ENCODE measurements at regions not wholly inside any gene's neighbourhood (a gene's known extent, or its start where the extent isn't known, plus 50 kb on each side); places are given as distances from the start of the nearest gene placed in this dataset.

GRCh38 chr1:82287556-82287955 is 486.8 kb downstream of the ADGRL2 start:
- no peak for DNase-seq
- no peaks in the 10 kb centered on the region for H3K4me1 ChIP-seq
- ATAC-seq, result no peak
- 69 to 72% methylated on average over 3 of the region's 3 CpGs for WGBS, 2 donors
- H3K36me3 ChIP-seq, result no peaks in the 10 kb centered on the region
- TF ChIP-seq CTCF (IDR thresholded peaks at IDR 0.05), result no peak
- no peaks in the 10 kb centered on the region for H3K27me3 ChIP-seq
- H3K27ac ChIP-seq, result no peak overlapping the region
- no peaks in the 10 kb centered on the region for H3K9me3 ChIP-seq
- no peak overlapping the region for H3K4me3 ChIP-seq
- FAIRE-seq, result no peak
- intact Hi-C loops (cut with DNase I), result no loop called here

- Histone ChIP-seq H3K4me1 (no peaks in the 10 kb centered on the region), H3K27me3 (no peaks in the 10 kb centered on the region), H3K27ac (no peak overlapping the region), H3K4me3 (no peak overlapping the region), H3K9me3 (no peaks in the 10 kb centered on the region), H3K36me3 (no peaks in the 10 kb centered on the region)
- intact Hi-C loops (cut with DNase I), result no loop called here
- TF ChIP-seq CTCF (IDR thresholded peaks at IDR 0.05), result no peak
- no peak for FAIRE-seq
- WGBS, 2 donors, result 57% methylated on average over 1 of the region's 1 CpG
- ATAC-seq, result no peak
- no peak for DNase-seq
Measured at GRCh38 chr1:82284213-82284612, 483.5 kb downstream of the ADGRL2 start.

GRCh38 chr1:82279241-82279640 is 478.5 kb downstream of the ADGRL2 start:
- FAIRE-seq (no peak), ATAC-seq (no peak), DNase-seq (no peak)
- no peak for TF ChIP-seq CTCF (IDR thresholded peaks at IDR 0.05)
- H3K36me3 ChIP-seq, result no peaks in the 10 kb centered on the region
- no peaks in the 10 kb centered on the region for H3K27me3 ChIP-seq
- WGBS, 2 donors, result 61 to 65% methylated on average over 6 of the region's 6 CpGs
- no peaks in the 10 kb centered on the region for H3K4me1 ChIP-seq
- no peak overlapping the region for H3K27ac ChIP-seq
- intact Hi-C loops (cut with DNase I), result no loop called here
- H3K4me3 ChIP-seq, result no peak overlapping the region
- no peaks in the 10 kb centered on the region for H3K9me3 ChIP-seq

GRCh38 chr1:82273816-82274215 is 473.1 kb downstream of the ADGRL2 start:
- intact Hi-C loops (cut with DNase I), result no loop called here
- H3K4me1 ChIP-seq, result no peaks in the 10 kb centered on the region
- no peaks in the 10 kb centered on the region for H3K27me3 ChIP-seq
- ATAC-seq (no peak), DNase-seq (no peak), FAIRE-seq (no peak)
- no peaks in the 10 kb centered on the region for H3K36me3 ChIP-seq
- no peak overlapping the region for H3K4me3 ChIP-seq
- no peak overlapping the region for H3K27ac ChIP-seq
- WGBS, 2 donors, result 69 to 82% methylated on average over 2 of the region's 2 CpGs
- TF ChIP-seq CTCF (IDR thresholded peaks at IDR 0.05), result no peak
- H3K9me3 ChIP-seq, result no peaks in the 10 kb centered on the region

- H3K4me1 ChIP-seq, result no peaks in the 10 kb centered on the region
- H3K4me3 ChIP-seq, result no peak overlapping the region
- WGBS, 2 donors, result 83 to 88% methylated on average over 5 of the region's 5 CpGs
- H3K9me3 ChIP-seq, result no peaks in the 10 kb centered on the region
- H3K27ac ChIP-seq, result no peak overlapping the region
- no peak for DNase-seq
- TF ChIP-seq CTCF (IDR thresholded peaks at IDR 0.05), result no peak
- H3K36me3 ChIP-seq, result no peaks in the 10 kb centered on the region
- no peaks in the 10 kb centered on the region for H3K27me3 ChIP-seq
- FAIRE-seq, result no peak
- intact Hi-C loops (cut with DNase I), result no loop called here
- ATAC-seq, result no peak
Measured at GRCh38 chr1:82269431-82269830, 468.7 kb downstream of the ADGRL2 start.

Measured in pancreas (tissue), 10 donors.